ENCODE measurements at regions not wholly inside any gene's neighbourhood (a gene's known extent, or its start where the extent isn't known, plus 50 kb on each side); places are given as distances from the start of the nearest gene placed in this dataset.

DNA sequence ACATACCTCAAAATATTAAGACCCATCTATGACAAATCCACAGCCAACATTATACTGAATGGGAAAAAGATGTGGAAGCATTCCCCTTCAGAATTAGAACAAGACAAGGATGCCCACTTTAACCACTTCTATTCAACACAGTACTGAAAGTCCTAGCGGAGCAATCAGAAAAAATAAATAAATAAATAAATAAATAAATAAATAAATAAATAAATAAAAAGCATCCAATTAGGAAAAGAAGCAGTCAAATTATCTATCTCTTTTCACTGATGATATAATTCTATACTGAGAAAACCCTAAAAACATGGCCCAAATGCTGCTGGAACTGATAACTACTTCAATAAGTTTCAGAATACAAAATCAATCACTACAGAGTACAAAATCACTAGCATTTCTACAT is 67.5 kb downstream of the PRR32 start:
- Histone ChIP-seq H3K4me2 (ENCODE audit: low read depth, low read length) (no peak overlapping the region), H3K27ac (ENCODE audit: extremely low read length, insufficient read depth, low read length) (no peak overlapping the region), H3K27me3 (ENCODE audit: control insufficient read depth in 1 of 2, insufficient read depth in 2 of 2, low read length in 2 of 2) (no peaks in the 10 kb centered on the region), H4K20me1 (ENCODE audit: insufficient read depth, low read length) (no peaks in the 10 kb centered on the region), H3K4me1 (ENCODE audit: insufficient read depth, low read length) (no peaks in the 10 kb centered on the region), H3K9me3 (ENCODE audit: low read length) (peaks cover 51% of the 10 kb centered on the region), H3K79me2 (ENCODE audit: insufficient read depth, low read length) (no peaks in the 10 kb centered on the region), H3K4me3 (replicated peaks in 1 of 3; ENCODE audit: insufficient read depth in 1 of 3, low read depth in 2 of 3, low read length in 3 of 3) (no peak overlapping the region), H3K9ac (ENCODE audit: insufficient read depth, low read depth, low read length) (no peak overlapping the region), H3K36me3 (replicated peaks in 1 of 2; ENCODE audit: control insufficient read depth in 1 of 2, insufficient read depth in 2 of 2, low read length in 2 of 2) (no peaks in the 10 kb centered on the region), H2AFZ (ENCODE audit: low read length) (no peak overlapping the region)
- ATAC-seq: no peak
- intact Hi-C loops (cut with micrococcal nuclease; ENCODE audit: unreplicated experiment): no loop called here
- in situ Hi-C loops (cut with HindIII; ENCODE audit: extremely low pct_ligation_motif_present, low pct_unique_long_range_greater_than_20kb): no loop called here
- TF ChIP-seq ZFYVE20 (CRISPR knock-in tag; IDR thresholded peaks at IDR 0.05; ENCODE audit: borderline replicate concordance, low read depth) (no peak), ZFP1 (CRISPR knock-in tag; IDR thresholded peaks at IDR 0.05) (no peak), MATR3 (CRISPR knock-in tag; IDR thresholded peaks at IDR 0.05) (no peak), TCF7L2 (IDR thresholded peaks at IDR 0.05; ENCODE audit: low read depth, low read length) (no peak), GPN1 (CRISPR knock-in tag; IDR thresholded peaks at IDR 0.05; ENCODE audit: borderline replicate concordance) (no peak), NR1H2 (CRISPR knock-in tag; IDR thresholded peaks at IDR 0.05; ENCODE audit: borderline replicate concordance, low read depth) (no peak), FOXJ3 (CRISPR knock-in tag; IDR thresholded peaks at IDR 0.05; ENCODE audit: borderline replicate concordance) (no peak), ESRRA (CRISPR knock-in tag; IDR thresholded peaks at IDR 0.05; ENCODE audit: low read depth) (no peak), SSRP1 (CRISPR knock-in tag; IDR thresholded peaks at IDR 0.05) (no peak), MAFF (IDR thresholded peaks at IDR 0.05; ENCODE audit: low read depth, low read length) (no peak), SMAD1 (CRISPR knock-in tag; IDR thresholded peaks at IDR 0.05; ENCODE audit: borderline replicate concordance, low read depth) (no peak), NFE2L1 (CRISPR knock-in tag; IDR thresholded peaks at IDR 0.05; ENCODE audit: borderline replicate concordance) (no peak), ZNF782 (CRISPR knock-in tag; IDR thresholded peaks at IDR 0.05; ENCODE audit: borderline replicate concordance) (no peak), CREM (IDR thresholded peaks at IDR 0.05) (no peak), CREM (CRISPR knock-in tag; IDR thresholded peaks at IDR 0.05) (no peak), ARHGAP35 (CRISPR knock-in tag; IDR thresholded peaks at IDR 0.05; ENCODE audit: borderline replicate concordance) (no peak)
- TF ChIP-seq, protein P1, sequence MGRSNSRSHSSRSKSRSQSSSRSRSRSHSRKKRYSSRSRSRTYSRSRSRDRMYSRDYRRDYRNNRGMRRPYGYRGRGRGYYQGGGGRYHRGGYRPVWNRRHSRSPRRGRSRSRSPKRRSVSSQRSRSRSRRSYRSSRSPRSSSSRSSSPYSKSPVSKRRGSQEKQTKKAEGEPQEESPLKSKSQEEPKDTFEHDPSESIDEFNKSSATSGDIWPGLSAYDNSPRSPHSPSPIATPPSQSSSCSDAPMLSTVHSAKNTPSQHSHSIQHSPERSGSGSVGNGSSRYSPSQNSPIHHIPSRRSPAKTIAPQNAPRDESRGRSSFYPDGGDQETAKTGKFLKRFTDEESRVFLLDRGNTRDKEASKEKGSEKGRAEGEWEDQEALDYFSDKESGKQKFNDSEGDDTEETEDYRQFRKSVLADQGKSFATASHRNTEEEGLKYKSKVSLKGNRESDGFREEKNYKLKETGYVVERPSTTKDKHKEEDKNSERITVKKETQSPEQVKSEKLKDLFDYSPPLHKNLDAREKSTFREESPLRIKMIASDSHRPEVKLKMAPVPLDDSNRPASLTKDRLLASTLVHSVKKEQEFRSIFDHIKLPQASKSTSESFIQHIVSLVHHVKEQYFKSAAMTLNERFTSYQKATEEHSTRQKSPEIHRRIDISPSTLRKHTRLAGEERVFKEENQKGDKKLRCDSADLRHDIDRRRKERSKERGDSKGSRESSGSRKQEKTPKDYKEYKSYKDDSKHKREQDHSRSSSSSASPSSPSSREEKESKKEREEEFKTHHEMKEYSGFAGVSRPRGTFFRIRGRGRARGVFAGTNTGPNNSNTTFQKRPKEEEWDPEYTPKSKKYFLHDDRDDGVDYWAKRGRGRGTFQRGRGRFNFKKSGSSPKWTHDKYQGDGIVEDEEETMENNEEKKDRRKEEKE (IDR thresholded peaks at IDR 0.05): no peak
- TF ChIP-seq, protein P2, sequence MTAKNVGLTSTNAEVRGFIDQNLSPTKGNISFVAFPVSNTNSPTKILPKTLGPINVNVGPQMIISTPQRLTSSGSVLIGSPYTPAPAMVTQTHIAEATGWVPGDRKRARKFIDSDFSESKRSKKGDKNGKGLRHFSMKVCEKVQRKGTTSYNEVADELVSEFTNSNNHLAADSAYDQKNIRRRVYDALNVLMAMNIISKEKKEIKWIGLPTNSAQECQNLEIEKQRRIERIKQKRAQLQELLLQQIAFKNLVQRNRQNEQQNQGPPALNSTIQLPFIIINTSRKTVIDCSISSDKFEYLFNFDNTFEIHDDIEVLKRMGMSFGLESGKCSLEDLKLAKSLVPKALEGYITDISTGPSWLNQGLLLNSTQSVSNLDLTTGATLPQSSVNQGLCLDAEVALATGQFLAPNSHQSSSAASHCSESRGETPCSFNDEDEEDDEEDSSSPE (CRISPR knock-in tag; IDR thresholded peaks at IDR 0.05): no peak
- TF ChIP-seq, protein P3, sequence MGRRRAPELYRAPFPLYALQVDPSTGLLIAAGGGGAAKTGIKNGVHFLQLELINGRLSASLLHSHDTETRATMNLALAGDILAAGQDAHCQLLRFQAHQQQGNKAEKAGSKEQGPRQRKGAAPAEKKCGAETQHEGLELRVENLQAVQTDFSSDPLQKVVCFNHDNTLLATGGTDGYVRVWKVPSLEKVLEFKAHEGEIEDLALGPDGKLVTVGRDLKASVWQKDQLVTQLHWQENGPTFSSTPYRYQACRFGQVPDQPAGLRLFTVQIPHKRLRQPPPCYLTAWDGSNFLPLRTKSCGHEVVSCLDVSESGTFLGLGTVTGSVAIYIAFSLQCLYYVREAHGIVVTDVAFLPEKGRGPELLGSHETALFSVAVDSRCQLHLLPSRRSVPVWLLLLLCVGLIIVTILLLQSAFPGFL (CRISPR knock-in tag; IDR thresholded peaks at IDR 0.05): no peak
- TF ChIP-seq, protein P4, sequence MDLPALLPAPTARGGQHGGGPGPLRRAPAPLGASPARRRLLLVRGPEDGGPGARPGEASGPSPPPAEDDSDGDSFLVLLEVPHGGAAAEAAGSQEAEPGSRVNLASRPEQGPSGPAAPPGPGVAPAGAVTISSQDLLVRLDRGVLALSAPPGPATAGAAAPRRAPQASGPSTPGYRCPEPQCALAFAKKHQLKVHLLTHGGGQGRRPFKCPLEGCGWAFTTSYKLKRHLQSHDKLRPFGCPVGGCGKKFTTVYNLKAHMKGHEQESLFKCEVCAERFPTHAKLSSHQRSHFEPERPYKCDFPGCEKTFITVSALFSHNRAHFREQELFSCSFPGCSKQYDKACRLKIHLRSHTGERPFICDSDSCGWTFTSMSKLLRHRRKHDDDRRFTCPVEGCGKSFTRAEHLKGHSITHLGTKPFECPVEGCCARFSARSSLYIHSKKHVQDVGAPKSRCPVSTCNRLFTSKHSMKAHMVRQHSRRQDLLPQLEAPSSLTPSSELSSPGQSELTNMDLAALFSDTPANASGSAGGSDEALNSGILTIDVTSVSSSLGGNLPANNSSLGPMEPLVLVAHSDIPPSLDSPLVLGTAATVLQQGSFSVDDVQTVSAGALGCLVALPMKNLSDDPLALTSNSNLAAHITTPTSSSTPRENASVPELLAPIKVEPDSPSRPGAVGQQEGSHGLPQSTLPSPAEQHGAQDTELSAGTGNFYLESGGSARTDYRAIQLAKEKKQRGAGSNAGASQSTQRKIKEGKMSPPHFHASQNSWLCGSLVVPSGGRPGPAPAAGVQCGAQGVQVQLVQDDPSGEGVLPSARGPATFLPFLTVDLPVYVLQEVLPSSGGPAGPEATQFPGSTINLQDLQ (CRISPR knock-in tag; IDR thresholded peaks at IDR 0.05): no peak
- ChIA-PET POLR2A (no interaction called here), CTCF (ENCODE audit: low intra/inter-chr PET ratio, low total read pairs) (no interaction called here)
- no peak for DNase-seq (ENCODE audit: low spot score)
- FAIRE-seq: no peak
- no TSS peak for BruUV-seq (replicated peaks)
- 0% methylated on average over 1 of the region's 1 CpG for WGBS (ENCODE audit: low lambda C conversion rate)

All from HepG2 (cell line).